IMR-90 (cell line): ENCODE measurements at regions not wholly inside any gene's neighbourhood (a gene's known extent, or its start where the extent isn't known, plus 50 kb on each side); places are given as distances from the start of the nearest gene placed in this dataset.

Experiments
- ATAC-seq: fragments of 200-7000 bp; cut with Tn5 transposase; 2 replicates; pipeline ENCODE4 v1.9.1; 2020; ENCODE audit warnings: low read depth, mild to moderate bottlenecking, moderate library complexity
- BruUV-seq: library from RNA; stranded (reverse); fragments of 400-500 nt; replicated peaks from 2 replicates; lab custom pipeline; 2021; lab: Mats Ljungman, UMichigan
- CTCF ChIA-PET: fragments of 300-600 bp; formaldehyde crosslinking; extraction: SDS; loops from one replicate; lab custom pipeline; 2021; ENCODE audit warnings: antibody characterized with exemption; lab: Yijun Ruan, JAX
- POLR2A ChIA-PET: fragments of 300-600 bp; sonication (Branson Sonifier 250); formaldehyde crosslinking; loops from one replicate; lab custom pipeline; 2022; ENCODE audit warnings: antibody characterized with exemption; ENCODE audit not compliant: unreplicated experiment; lab: Charles Lee
- DNase-seq: peaks from one replicate; pipeline ENCODE4 v3.0.0; 2013
- H2AFZ ChIP-seq: replicated peaks from 2 replicates; pipeline ENCODE3; 2013; ENCODE audit warnings: low read length, mild to moderate bottlenecking; ENCODE audit not compliant: poor library complexity
- H2AK5ac ChIP-seq: 2 replicates; pipeline ENCODE4 v1.6.1; 2013; ENCODE audit warnings: low read depth, low read length, inconsistent platforms
- H2AK9ac ChIP-seq: replicated peaks from 2 replicates; pipeline ENCODE3; 2013; ENCODE audit warnings: mild to moderate bottlenecking, low read depth, low read length, moderate library complexity; ENCODE audit not compliant: poor library complexity
- H2BK120ac ChIP-seq: 2 replicates; pipeline ENCODE4 v1.6.1; 2013; ENCODE audit warnings: low read depth, low read length, inconsistent platforms
- H2BK15ac ChIP-seq: 3 replicates; pipeline ENCODE4 v1.6.1; 2013; ENCODE audit warnings: low read depth, low read length, inconsistent platforms
- H2BK20ac ChIP-seq: 2 replicates; pipeline ENCODE4 v1.6.1; 2013; ENCODE audit warnings: low read depth, mild to moderate bottlenecking, inconsistent platforms, low read length, moderate library complexity
- H2BK5ac ChIP-seq: 2 replicates; pipeline ENCODE4 v1.6.1; 2013; ENCODE audit warnings: mild to moderate bottlenecking, low read depth, low read length, inconsistent platforms; ENCODE audit not compliant: poor library complexity, severe bottlenecking
- H3K14ac ChIP-seq: replicated peaks from 2 replicates; pipeline ENCODE4 v1.6.1; 2013; ENCODE audit warnings: low read depth, low read length, inconsistent platforms
- H3K18ac ChIP-seq: 2 replicates; pipeline ENCODE4 v1.6.1; 2013; ENCODE audit warnings: low read depth, low read length, control low read depth
- H3K23ac ChIP-seq: 2 replicates; pipeline ENCODE4 v1.6.1; 2013; ENCODE audit warnings: low read depth, low read length, inconsistent platforms
- H3K27ac ChIP-seq: 2 replicates; pipeline ENCODE4 v1.5.1; 2013; ENCODE audit warnings: mild to moderate bottlenecking, control low read depth, low read length; ENCODE audit not compliant: insufficient read depth
- H3K27me3 ChIP-seq: 2 replicates; pipeline ENCODE4 v1.6.1; 2013; ENCODE audit warnings: low read length; ENCODE audit not compliant: control insufficient read depth, insufficient read depth
- H3K36me3 ChIP-seq: 2 replicates; pipeline ENCODE4 v1.6.1; 2013; ENCODE audit warnings: low read length, mixed read lengths; ENCODE audit not compliant: control insufficient read depth, insufficient read depth
- H3K4ac ChIP-seq: 2 replicates; pipeline ENCODE4 v1.6.1; 2013; ENCODE audit warnings: low read depth, low read length, inconsistent platforms
- H3K4me1 ChIP-seq: 2 replicates; pipeline ENCODE4 v1.6.1; 2013; ENCODE audit warnings: low read length, mixed read lengths; ENCODE audit not compliant: control insufficient read depth, insufficient read depth
- H3K4me2 ChIP-seq: 2 replicates; pipeline ENCODE4 v1.6.1; 2013; ENCODE audit warnings: low read depth, mild to moderate bottlenecking, control low read depth, low read length, moderate library complexity
- H3K4me3 ChIP-seq: 2 replicates; pipeline ENCODE4 v1.5.1; 2013; ENCODE audit warnings: low read depth, mild to moderate bottlenecking, control low read depth, low read length, moderate library complexity; ENCODE audit not compliant: insufficient read depth
- H3K56ac ChIP-seq: 2 replicates; pipeline ENCODE4 v1.6.1; 2013; ENCODE audit warnings: low read length, inconsistent platforms; ENCODE audit not compliant: insufficient read depth; ENCODE audit errors: extremely low read depth
- H3K79me1 ChIP-seq, 2 experiments: 2 replicates each; pipeline ENCODE4 v1.6.1; 2013; ENCODE audit warnings: low read length in 2 of 2, inconsistent platforms in 1 of 2, low read depth in 1 of 2
- H3K9ac ChIP-seq: 2 replicates; pipeline ENCODE4 v1.6.1; 2013; ENCODE audit warnings: low read depth, low read length, control low read depth
- H3K9me1 ChIP-seq: 2 replicates; pipeline ENCODE4 v1.6.1; 2013; ENCODE audit warnings: low read length, inconsistent platforms; ENCODE audit not compliant: insufficient read depth
- H3K9me3 ChIP-seq: 2 replicates; pipeline ENCODE4 v1.6.1; 2013; ENCODE audit warnings: low read length; ENCODE audit not compliant: control insufficient read depth, insufficient read depth
- H4K20me1 ChIP-seq: 2 replicates; pipeline ENCODE4 v1.6.1; 2013; ENCODE audit warnings: low read length, inconsistent platforms; ENCODE audit not compliant: insufficient read depth
- H4K5ac ChIP-seq: 2 replicates; pipeline ENCODE4 v1.6.1; 2013; ENCODE audit warnings: mild to moderate bottlenecking, low read depth, low read length, control low read depth
- H4K8ac ChIP-seq, 2 experiments: 2 replicates each; pipeline ENCODE4 v1.6.1; 2013; ENCODE audit warnings: low read depth in 2 of 2, low read length in 2 of 2, control low read depth in 1 of 2, inconsistent platforms in 1 of 2
- H4K91ac ChIP-seq: 2 replicates; pipeline ENCODE4 v1.6.1; 2013; ENCODE audit warnings: low read depth, low read length, inconsistent platforms; ENCODE audit not compliant: insufficient read depth
- CEBPB ChIP-seq: IDR thresholded peaks from 2 replicates; pipeline ENCODE4 v1.6.1; 2012; ENCODE audit warnings: low read depth, low read length, improper control_type of control experiment
- CHD1 ChIP-seq: IDR thresholded peaks from 2 replicates; pipeline ENCODE4 v1.6.1; 2012; ENCODE audit warnings: low read depth, low read length, improper control_type of control experiment
- FOS ChIP-seq: fragments of 150-350 bp; IDR thresholded peaks from 2 replicates; pipeline ENCODE4 v1.6.1; 2016; ENCODE audit warnings: low read depth, low read length
- MAZ ChIP-seq: IDR thresholded peaks from 2 replicates; pipeline ENCODE4 v1.6.1; 2012; ENCODE audit warnings: low read depth, mild to moderate bottlenecking, low read length, improper control_type of control experiment, moderate library complexity, borderline replicate concordance
- MXI1 ChIP-seq: IDR thresholded peaks from 2 replicates; pipeline ENCODE4 v1.6.1; 2012; ENCODE audit warnings: low read depth, mild to moderate bottlenecking, low read length, moderate library complexity, borderline replicate concordance
- NFE2L2 ChIP-seq: fragments of 150-350 bp; IDR thresholded peaks from 2 replicates; pipeline ENCODE4 v1.6.1; 2016; ENCODE audit warnings: low read depth, mild to moderate bottlenecking, low read length
- RAD21 ChIP-seq: IDR thresholded peaks from 2 replicates; pipeline ENCODE4 v1.6.1; 2012; ENCODE audit warnings: low read length, improper control_type of control experiment
- RCOR1 ChIP-seq: IDR thresholded peaks from 2 replicates; pipeline ENCODE4 v1.6.1; 2012; ENCODE audit warnings: mild to moderate bottlenecking, low read length, improper control_type of control experiment; ENCODE audit not compliant: insufficient replicate concordance
- RFX5 ChIP-seq: IDR thresholded peaks from 2 replicates; pipeline ENCODE4 v1.8.0; 2012; ENCODE audit warnings: low read depth, mild to moderate bottlenecking, low read length, moderate library complexity
- USF2 ChIP-seq: fragments of 150-350 bp; IDR thresholded peaks from 2 replicates; pipeline ENCODE4 v1.6.1; 2017; ENCODE audit warnings: mild to moderate bottlenecking, antibody characterized with exemption, low read length, low read depth
- WGBS, 2 experiments: methylation state at CpG; one replicate each; pipeline versions ENCODE4 v1.1.5 to v1.1.7; 2013; ENCODE audit warnings: missing lambda C conversion rate in 2 of 2; ENCODE audit not compliant: insufficient read length in 1 of 2; ENCODE audit errors: extremely low coverage in 2 of 2; 5-methylcytosine and 5-hydroxymethylcytosine counted together
- dilution Hi-C: fragments of 300-500 bp; cut with HindIII; formaldehyde crosslinking; loops from one replicate; pipeline ENCODE4 v1.14.3; 2018; ENCODE audit warnings: low sequenced_read_pairs; ENCODE audit not compliant: unreplicated experiment
- in situ Hi-C: fragments of 300-500 bp; cut with MboI; formaldehyde crosslinking; loops from 3 replicates; pipeline ENCODE4 v1.14.3; 2019; ENCODE audit warnings: low sequenced_read_pairs, inconsistent platforms, mixed read lengths
- intact Hi-C: fragments of 100-400 bp; cut with micrococcal nuclease; formaldehyde crosslinking; loops from 2 replicates; pipeline ENCODE4 v1.10.0; 2022

GRCh38 chr15:77555232-77555631 lies 77.5 kb downstream of the LINGO1 start:
- Histone ChIP-seq H3K4me2 (no peak overlapping the region), H3K4me1 (no peaks in the 10 kb centered on the region), H3K23ac (no peak overlapping the region), H3K9me3 (no peaks in the 10 kb centered on the region), H3K9me1 (no peaks in the 10 kb centered on the region), H3K9ac (no peak overlapping the region), H2BK20ac (no peak overlapping the region), H2BK5ac (no peak overlapping the region), H3K18ac (no peak overlapping the region), H4K91ac (no peak overlapping the region), H3K4ac (no peak overlapping the region), H3K27me3 (peaks cover 29% of the 10 kb centered on the region), H4K20me1 (no peaks in the 10 kb centered on the region), H4K8ac (no peak overlapping the region), H2BK15ac (no peak overlapping the region), H3K79me1 (no peaks in the 10 kb centered on the region), H4K5ac (no peak overlapping the region), H3K56ac (no peak overlapping the region), H3K27ac (no peak overlapping the region), H2AK5ac (no peak overlapping the region), H2AK9ac (no peak overlapping the region), H3K4me3 (no peak overlapping the region), H3K36me3 (no peaks in the 10 kb centered on the region), H3K14ac (no peak overlapping the region), H2BK120ac (no peak overlapping the region), H2AFZ (peak overlapping the region; percentile 38)
- dilution Hi-C loops: no loop called here
- WGBS, 2 experiments: 72% methylated on average over 5 of the region's 8 CpGs; no CpG with 5 or more reads in 1 of the 2 experiments
- POLR2A ChIA-PET: no interaction called here
- in situ Hi-C loops: no loop called here
- DNase-seq: no peak
- no peak for ATAC-seq
- BruUV-seq: no TSS peak
- CTCF ChIA-PET: no interaction called here
- intact Hi-C loops: no loop called here
- TF ChIP-seq FOS (no peak), MXI1 (no peak), CHD1 (no peak), RFX5 (no peak), CEBPB (no peak), RCOR1 (no peak), RAD21 (no peak), MAZ (no peak), USF2 (no peak), NFE2L2 (no peak)
